COR-L47 (cell line): ENCODE measurements at regions not wholly inside any gene's neighbourhood (a gene's known extent, or its start where the extent isn't known, plus 50 kb on each side); places are given as distances from the start of the nearest gene placed in this dataset.

Experiments used
- DNase-seq: peaks from one replicate; lab custom pipeline; 2025; lab: John Stamatoyannopoulos, UW

- DNase-seq = no peak
These were observed 194.0 kb upstream of the SLITRK1 start for GRCh38 chr13:84076280-84076679.

GRCh38 chr13:84050536-84050935, 168.3 kb upstream of the SLITRK1 start:
- no peak for DNase-seq

GRCh38 chr13:84049443-84050219, 167.4 kb upstream of the SLITRK1 start:
- DNase-seq = no peak

GRCh38 chr13:84044805-84045204, 162.5 kb upstream of the SLITRK1 start:
- no peak for DNase-seq

- DNase-seq = peak; percentile 66
These were observed 155.7 kb upstream of the SLITRK1 start for GRCh38 chr13:84038001-84038400.

GRCh38 chr13:84032116-84032515, 149.8 kb upstream of the SLITRK1 start:
- no peak for DNase-seq

GRCh38 chr13:84031120-84031519, 148.8 kb upstream of the SLITRK1 start:
- DNase-seq = no peak

GRCh38 chr13:84029396-84029795, 147.1 kb upstream of the SLITRK1 start:
- no peak for DNase-seq

- DNase-seq = no peak
These were observed 143.6 kb upstream of the SLITRK1 start for GRCh38 chr13:84025824-84026223.

- DNase-seq = no peak
These were observed 114.1 kb upstream of the SLITRK1 start for GRCh38 chr13:83996415-83996814.

- no peak for DNase-seq
These were observed 113.7 kb upstream of the SLITRK1 start for GRCh38 chr13:83995930-83996329.

GRCh38 chr13:83992566-83993358, 110.5 kb upstream of the SLITRK1 start:
- DNase-seq = no peak

GRCh38 chr13:83987394-83987793, 105.1 kb upstream of the SLITRK1 start:
- DNase-seq = no peak

GRCh38 chr13:83984793-83985192, 102.5 kb upstream of the SLITRK1 start:
- DNase-seq = no peak

GRCh38 chr13:83980331-83980730, 98.1 kb upstream of the SLITRK1 start:
- DNase-seq = no peak

GRCh38 chr13:83975655-83976165, 93.4 kb upstream of the SLITRK1 start:
- no peak for DNase-seq

GRCh38 chr13:83958531-83958930, 76.3 kb upstream of the SLITRK1 start:
- DNase-seq = no peak

GRCh38 chr13:83955011-83955410, 72.7 kb upstream of the SLITRK1 start:
- no peak for DNase-seq

- no peak for DNase-seq
These were observed 71.6 kb upstream of the SLITRK1 start for GRCh38 chr13:83953916-83954315.

GRCh38 chr13:83950293-83950692, 68.0 kb upstream of the SLITRK1 start:
- DNase-seq = no peak

- DNase-seq = peak; percentile 2
These were observed 61.4 kb upstream of the SLITRK1 start for GRCh38 chr13:83943530-83944279.

- DNase-seq = no peak
These were observed 59.5 kb upstream of the SLITRK1 start for GRCh38 chr13:83941701-83942335.
